GM19240 (cell line): ENCODE measurements at regions not wholly inside any gene's neighbourhood (a gene's known extent, or its start where the extent isn't known, plus 50 kb on each side); places are given as distances from the start of the nearest gene placed in this dataset.
A peak's percentile ranks its signal among the peaks of the same experiment; 100 is the strongest.
"Not testable (repeated sequence)": the region's sequence is repeated elsewhere in the genome, so short reads cannot be mapped to it uniquely, and the experiment has no call there.

Source experiments
- DNase-seq: peaks from one replicate; pipeline ENCODE4 v3.0.0; 2011; ENCODE audit warnings: low spot score; ENCODE audit not compliant: insufficient read length

GRCh38 chr5:71771191-71771590 is 52.1 kb downstream of the CARTPT start:
- DNase-seq, result no peak

GRCh38 chr5:71778678-71779276 is 59.7 kb downstream of the CARTPT start:
- no peak for DNase-seq

GRCh38 chr5:71780597-71780996 is 61.5 kb downstream of the CARTPT start:
- DNase-seq, result no peak

- DNase-seq, result no peak
Measured at GRCh38 chr5:71782393-71782770, 63.3 kb downstream of the CARTPT start.

GRCh38 chr5:71782771-71783770 is 64.0 kb downstream of the CARTPT start:
- DNase-seq, result peak; percentile 41

- DNase-seq, result no peak
Measured at GRCh38 chr5:71783891-71784290, 64.8 kb downstream of the CARTPT start.

GRCh38 chr5:71786337-71787055 is 67.4 kb downstream of the CARTPT start:
- DNase-seq, result no peak

GRCh38 chr5:71788794-71789193 is 69.7 kb downstream of the CARTPT start:
- no peak for DNase-seq

- no peak for DNase-seq
Measured at GRCh38 chr5:71789746-71790145, 70.7 kb downstream of the CARTPT start.

GRCh38 chr5:71790433-71790832 is 71.4 kb downstream of the CARTPT start:
- no peak for DNase-seq

GRCh38 chr5:71792041-71792440 is 73.0 kb downstream of the CARTPT start:
- DNase-seq, result not testable (repeated sequence)

- no peak for DNase-seq
Measured at GRCh38 chr5:71794061-71794695, 75.1 kb downstream of the CARTPT start.

GRCh38 chr5:71802673-71803072 is 83.6 kb downstream of the CARTPT start:
- DNase-seq, result no peak

- DNase-seq, result no peak
Measured at GRCh38 chr5:71806711-71807110, 87.6 kb downstream of the CARTPT start.

GRCh38 chr5:71807909-71808308 is 88.8 kb downstream of the CARTPT start:
- DNase-seq, result no peak

- DNase-seq, result no peak
Measured at GRCh38 chr5:71809446-71809845, 90.4 kb downstream of the CARTPT start.

GRCh38 chr5:71810023-71810422 is 90.9 kb downstream of the CARTPT start:
- DNase-seq, result no peak

- DNase-seq, result no peak
Measured at GRCh38 chr5:71810471-71811195, 91.6 kb downstream of the CARTPT start.

- DNase-seq, result no peak
Measured at GRCh38 chr5:71811779-71812178, 92.7 kb downstream of the CARTPT start.

- no peak for DNase-seq
Measured at GRCh38 chr5:71816307-71816706, 97.2 kb downstream of the CARTPT start.

GRCh38 chr5:71817891-71818290 is 98.8 kb downstream of the CARTPT start:
- no peak for DNase-seq
